Activated naive CD4-positive, alpha-beta T cell treated with anti-CD3 and anti-CD28 coated beads, Interleukin-2, amount 50 U/mL, for 72 hours (primary cell): ENCODE measurements at regions not wholly inside any gene's neighbourhood (a gene's known extent, or its start where the extent isn't known, plus 50 kb on each side); places are given as distances from the start of the nearest gene placed in this dataset.

Source experiments
- ATAC-seq, 2 donors: fragments of 150-1000 bp; cut with Tn5 transposase; 2 replicates each; pipeline ENCODE4 v1.10.0; 2021; ENCODE audit warnings: mild to moderate bottlenecking in 2 of 2, moderate library complexity in 2 of 2
- DNase-seq, 2 donors: peaks; one replicate each; pipeline ENCODE4 v3.0.0; 2021 to 2022; ENCODE audit warnings: low spot score in 2 of 2
- H3K27ac Mint-ChIP-seq, 2 donors: one replicate each; pipeline ENCODE4 v1.8.0; 2022; ENCODE audit warnings: mild to moderate bottlenecking in 2 of 2, mixed read lengths in 2 of 2
- H3K36me3 Mint-ChIP-seq, 2 donors: one replicate each; pipeline ENCODE4 v1.8.0; 2022; ENCODE audit warnings: mixed read lengths in 2 of 2
- H3K9me3 Mint-ChIP-seq, 2 donors: one replicate each; pipeline ENCODE4 v1.8.0; 2022; ENCODE audit warnings: mixed read lengths in 2 of 2

GRCh38 chr10:130656187-130656575 is 520.0 kb downstream of the GLRX3 start:
- H3K9me3 Mint-ChIP-seq: no peaks in the 10 kb centered on the region
- DNase-seq (no peak), ATAC-seq (no peak)
- no peak overlapping the region for H3K27ac Mint-ChIP-seq
- H3K36me3 Mint-ChIP-seq: no peaks in the 10 kb centered on the region

GRCh38 chr10:130656582-130657133 is 520.5 kb downstream of the GLRX3 start:
- no peak overlapping the region for H3K27ac Mint-ChIP-seq
- no peaks in the 10 kb centered on the region for H3K9me3 Mint-ChIP-seq
- DNase-seq (no peak), ATAC-seq (no peak)
- H3K36me3 Mint-ChIP-seq: no peaks in the 10 kb centered on the region

- H3K9me3 Mint-ChIP-seq: no peaks in the 10 kb centered on the region
- DNase-seq (no peak), ATAC-seq (no peak)
- no peak overlapping the region for H3K27ac Mint-ChIP-seq
- H3K36me3 Mint-ChIP-seq: no peaks in the 10 kb centered on the region
Measured at GRCh38 chr10:130658687-130659290, 522.6 kb downstream of the GLRX3 start.

GRCh38 chr10:130659528-130659927 is 523.3 kb downstream of the GLRX3 start:
- Mint-ChIP-seq H3K9me3 (no peaks in the 10 kb centered on the region), H3K27ac (no peak overlapping the region)
- ATAC-seq: no peak

GRCh38 chr10:130660266-130660665 is 524.1 kb downstream of the GLRX3 start:
- Mint-ChIP-seq H3K36me3 (no peaks in the 10 kb centered on the region), H3K27ac (no peak overlapping the region), H3K9me3 (no peaks in the 10 kb centered on the region)
- ATAC-seq (no peak), DNase-seq (no peak)

More at GRCh38 chr10:130659528-130659927, 523.3 kb downstream of the GLRX3 start:
- no peak for DNase-seq
- H3K36me3 Mint-ChIP-seq: no peaks in the 10 kb centered on the region

DNA sequence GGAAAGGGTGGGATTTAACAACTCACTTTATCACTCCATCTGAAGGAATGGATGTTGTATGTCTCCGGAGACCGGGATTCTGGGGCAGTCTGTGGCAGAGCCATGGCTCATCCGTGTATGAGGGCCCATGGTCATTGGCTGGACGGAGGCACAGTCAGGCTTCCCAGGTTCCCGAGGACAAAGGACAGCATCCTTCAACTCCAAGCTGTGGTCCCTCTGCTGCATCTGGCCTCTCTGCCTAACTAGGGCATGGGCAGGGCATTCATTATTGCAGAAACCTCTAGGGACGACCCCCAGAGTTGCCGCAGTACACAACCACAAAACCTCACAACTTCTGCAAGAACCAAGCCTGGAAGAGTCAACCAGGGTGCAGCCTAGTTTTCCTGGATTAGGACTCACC is 525.2 kb downstream of the GLRX3 start:
- H3K27ac Mint-ChIP-seq: no peak overlapping the region
- no peaks in the 10 kb centered on the region for H3K36me3 Mint-ChIP-seq
- H3K9me3 Mint-ChIP-seq: peaks cover 0 to 4% of the 10 kb centered on the region in 2 donors
- DNase-seq: no peak
- ATAC-seq: no peak

DNA sequence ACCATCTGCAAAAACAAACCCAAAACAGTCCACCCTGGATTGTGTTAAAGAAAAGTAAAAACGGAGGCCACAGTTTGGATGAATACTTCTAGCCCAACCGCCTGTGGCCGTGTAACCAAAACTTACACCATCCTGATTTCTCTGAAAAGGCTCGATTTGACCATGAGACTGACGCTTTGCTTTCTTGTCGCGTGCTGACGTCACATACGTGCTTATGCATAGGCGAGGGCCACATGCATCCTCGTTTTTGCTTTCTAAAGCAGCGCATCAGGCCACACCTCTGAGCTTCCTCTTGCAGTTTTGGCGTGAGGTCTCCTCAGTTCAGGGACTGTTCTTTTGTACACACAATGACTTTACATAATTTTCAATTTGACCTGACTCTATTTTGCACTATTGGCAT is 526.6 kb downstream of the GLRX3 start:
- DNase-seq (no peak), ATAC-seq (no peak)
- H3K36me3 Mint-ChIP-seq: peaks cover 0 to 3% of the 10 kb centered on the region in 2 donors
- H3K27ac Mint-ChIP-seq: no peak overlapping the region
- H3K9me3 Mint-ChIP-seq: peaks cover 0 to 6% of the 10 kb centered on the region in 2 donors

GRCh38 chr10:130664526-130664925 is 528.3 kb downstream of the GLRX3 start:
- H3K36me3 Mint-ChIP-seq: peaks cover 0 to 4% of the 10 kb centered on the region in 2 donors
- peaks cover 0 to 9% of the 10 kb centered on the region in 2 donors for H3K9me3 Mint-ChIP-seq
- DNase-seq (no peak), ATAC-seq (no peak)
- H3K27ac Mint-ChIP-seq: no peak overlapping the region

- DNase-seq (no peak), ATAC-seq (no peak)
- H3K36me3 Mint-ChIP-seq: peaks cover 0 to 4% of the 10 kb centered on the region in 2 donors
- H3K9me3 Mint-ChIP-seq: peaks cover 0 to 9% of the 10 kb centered on the region in 2 donors
- H3K27ac Mint-ChIP-seq: no peak overlapping the region
Measured at GRCh38 chr10:130666215-130666614, 530.0 kb downstream of the GLRX3 start.

DNA sequence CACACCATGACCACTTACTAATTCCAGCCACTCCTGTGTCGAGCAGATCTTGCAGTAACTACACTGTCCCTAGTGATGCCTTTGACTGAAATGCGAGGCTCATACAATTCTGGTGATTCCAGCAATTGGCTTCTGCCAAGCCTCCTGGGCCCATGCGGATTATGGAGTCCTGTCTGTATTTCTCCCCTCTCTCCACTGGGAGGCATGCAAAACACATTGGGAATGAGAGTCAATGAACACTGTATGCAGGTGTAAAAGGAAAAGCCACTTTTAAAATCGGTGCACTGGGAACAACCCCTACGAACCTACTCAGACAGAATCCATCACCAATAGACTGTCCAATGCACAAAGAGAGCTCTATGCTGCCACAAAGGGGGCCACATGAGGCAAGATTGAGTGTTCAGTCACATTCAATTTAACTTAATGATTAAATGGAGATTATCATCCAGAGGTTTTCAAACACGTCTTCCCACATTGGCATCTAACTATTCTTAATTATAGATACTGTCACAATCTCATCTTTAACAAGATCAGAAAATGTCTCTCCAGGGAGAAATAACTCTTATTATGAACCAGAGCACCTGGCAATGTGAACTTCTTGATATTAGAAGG is 550.6 kb downstream of the GLRX3 start:
- ATAC-seq (no peak), DNase-seq (no peak)
- Mint-ChIP-seq H3K36me3 (peaks cover 0 to 12% of the 10 kb centered on the region in 2 donors), H3K9me3 (peaks cover 6 to 9% of the 10 kb centered on the region in 2 donors), H3K27ac (no peak overlapping the region)

DNA sequence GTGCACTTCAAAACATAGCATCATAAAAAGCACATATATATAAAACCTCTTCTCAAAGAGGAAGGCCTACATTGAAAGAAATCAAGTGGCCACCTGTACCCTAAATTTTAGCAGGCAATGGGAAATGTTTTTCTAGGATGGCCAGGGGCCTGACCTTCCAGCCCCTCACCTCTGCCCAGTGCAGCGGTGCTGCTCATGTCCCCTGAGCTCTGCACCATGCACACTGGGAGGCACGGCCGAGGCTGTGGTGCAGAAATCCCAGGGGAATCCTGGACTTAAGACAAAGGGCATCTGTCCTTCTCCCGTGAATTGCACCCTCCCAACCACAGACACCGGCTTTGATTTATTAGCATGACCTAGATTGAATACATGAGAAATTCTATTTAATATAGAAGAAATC is 551.4 kb downstream of the GLRX3 start:
- H3K36me3 Mint-ChIP-seq: peaks cover 0 to 12% of the 10 kb centered on the region in 2 donors
- H3K27ac Mint-ChIP-seq: no peak overlapping the region
- DNase-seq (no peak), ATAC-seq (no peak)
- peaks cover 6 to 9% of the 10 kb centered on the region in 2 donors for H3K9me3 Mint-ChIP-seq

DNA sequence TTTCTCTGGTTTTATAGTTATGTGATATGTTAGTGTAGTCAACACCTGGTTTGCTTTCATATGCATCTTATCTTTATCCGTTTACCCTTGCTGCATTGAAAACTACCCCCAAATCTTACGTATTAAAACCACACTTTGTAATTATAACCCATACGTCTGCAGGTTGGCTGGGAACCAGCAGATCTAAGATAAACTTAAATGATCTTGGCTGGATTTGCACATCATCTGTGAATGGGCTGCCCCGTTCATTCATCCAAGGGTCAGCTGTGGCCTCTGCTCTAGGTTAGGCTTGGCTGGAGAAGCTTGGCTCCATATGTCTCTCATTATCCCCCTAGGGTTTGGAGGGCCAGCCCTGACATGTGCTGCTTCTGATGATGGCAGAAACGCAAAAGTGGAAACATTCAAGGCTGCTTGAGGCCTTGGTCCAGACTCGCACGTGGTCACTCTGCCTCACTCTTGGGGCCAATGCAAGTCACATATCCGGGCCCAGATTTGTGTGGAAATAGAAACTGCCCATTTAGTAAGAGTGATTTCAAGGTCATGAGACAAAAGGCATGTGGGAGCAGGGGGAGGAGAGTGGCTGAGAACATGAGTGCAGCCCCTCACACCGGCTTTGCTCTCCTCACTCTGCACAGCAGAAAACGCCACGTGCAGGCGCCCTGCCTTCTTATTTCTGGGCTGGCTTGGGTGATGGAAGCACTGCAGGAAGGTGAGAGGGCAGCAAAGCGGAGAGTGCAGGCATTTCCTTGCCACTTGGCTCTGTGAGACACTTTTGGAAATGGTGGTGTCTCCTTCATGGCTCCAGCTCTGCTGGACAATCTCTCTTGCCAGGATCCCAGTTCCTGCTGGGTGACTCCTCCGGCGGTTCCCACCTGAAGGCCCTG is 553.8 kb downstream of the GLRX3 start:
- H3K36me3 Mint-ChIP-seq: peaks cover 0 to 5% of the 10 kb centered on the region in 2 donors
- ATAC-seq (no peak), DNase-seq (no peak)
- peaks cover 0 to 4% of the 10 kb centered on the region in 2 donors for H3K9me3 Mint-ChIP-seq
- H3K27ac Mint-ChIP-seq: no peak overlapping the region

- Mint-ChIP-seq H3K36me3 (no peaks in the 10 kb centered on the region), H3K27ac (no peak overlapping the region), H3K9me3 (no peaks in the 10 kb centered on the region)
- ATAC-seq (no peak), DNase-seq (no peak)
Measured at GRCh38 chr10:130691776-130692175, 555.6 kb downstream of the GLRX3 start.

GRCh38 chr10:130696870-130697269 is 560.7 kb downstream of the GLRX3 start:
- Mint-ChIP-seq H3K27ac (no peak overlapping the region), H3K9me3 (no peaks in the 10 kb centered on the region), H3K36me3 (no peaks in the 10 kb centered on the region)
- ATAC-seq (no peak), DNase-seq (no peak)

DNA sequence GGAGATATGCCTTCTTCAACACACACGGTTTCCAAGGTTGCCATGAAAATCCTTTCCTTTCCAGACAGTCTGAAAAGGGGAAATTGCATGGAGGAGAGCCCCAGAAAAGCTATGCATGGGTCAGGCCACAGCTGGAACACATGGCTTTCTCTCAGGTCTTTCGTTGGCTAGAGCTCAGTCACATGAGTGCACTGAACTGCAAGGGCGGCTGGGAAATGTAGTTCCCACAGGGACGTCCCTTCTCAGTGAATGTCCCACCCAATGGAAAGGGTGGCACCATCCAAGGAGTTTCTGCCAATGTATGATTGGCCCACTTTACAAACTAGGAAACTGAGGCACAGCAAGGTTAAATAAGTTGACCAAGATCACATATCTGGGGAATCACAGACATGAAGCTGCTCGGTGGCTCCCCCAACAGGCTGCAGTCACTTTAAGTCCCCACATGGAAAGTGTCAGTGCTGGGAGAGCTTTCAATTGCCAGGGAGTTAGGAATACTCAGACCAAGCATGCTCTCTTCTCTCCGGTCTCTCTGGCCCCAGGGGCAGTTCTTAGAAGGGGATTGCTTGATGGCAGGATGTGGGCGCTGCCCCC is 571.3 kb downstream of the GLRX3 start:
- no peaks in the 10 kb centered on the region for H3K9me3 Mint-ChIP-seq
- H3K36me3 Mint-ChIP-seq: no peaks in the 10 kb centered on the region
- ATAC-seq (no peak), DNase-seq (no peak)
- H3K27ac Mint-ChIP-seq: no peak overlapping the region

DNA sequence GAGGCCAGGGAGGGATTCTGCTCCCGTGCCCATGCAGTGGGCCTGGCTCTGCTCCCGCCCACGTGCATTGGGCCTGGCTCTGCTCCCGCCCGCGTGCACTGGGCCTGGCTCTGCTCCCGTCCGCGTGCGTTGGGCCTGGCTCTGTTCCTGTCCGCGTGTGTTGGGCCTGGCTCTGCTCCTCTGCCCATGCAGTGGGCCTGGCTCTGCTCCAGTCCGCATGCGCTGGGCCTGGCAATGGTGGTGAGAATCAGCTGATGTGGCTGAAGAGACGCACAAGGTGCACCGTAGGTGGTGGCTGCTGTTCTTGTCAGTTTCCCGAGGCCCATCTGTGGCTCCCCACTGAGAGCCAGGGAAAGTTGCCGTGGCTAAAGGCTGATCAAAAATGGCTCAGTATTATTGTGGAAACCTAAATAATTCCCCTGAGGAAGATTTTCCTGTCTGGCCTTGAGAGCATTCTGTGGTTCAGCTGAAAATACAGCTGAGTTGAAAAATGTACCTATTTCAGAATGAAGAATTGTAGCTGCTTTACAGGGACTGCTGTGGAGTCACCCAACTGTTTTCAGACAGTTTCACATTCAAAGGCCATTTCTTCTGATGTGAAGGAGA is 572.4 kb downstream of the GLRX3 start:
- H3K36me3 Mint-ChIP-seq: no peaks in the 10 kb centered on the region
- no peak for ATAC-seq
- no peak overlapping the region for H3K27ac Mint-ChIP-seq
- no peaks in the 10 kb centered on the region for H3K9me3 Mint-ChIP-seq
- DNase-seq: no peak
